Uterus (tissue), 2 donors: ENCODE measurements at regions not wholly inside any gene's neighbourhood (a gene's known extent, or its start where the extent isn't known, plus 50 kb on each side); places are given as distances from the start of the nearest gene placed in this dataset.

Experiments
- CTCF ChIP-seq, 4 experiments: fragments of 200-600 bp in 2 of 4; fragments of 450-650 bp in 2 of 4; sonication (generic) in 2 of 4; IDR thresholded peaks; one replicate each; pipeline ENCODE4 v1.5.1; 2016 to 2019; ENCODE audit warnings: antibody characterized with exemption in 4 of 4, mild to moderate bottlenecking in 2 of 4, moderate library complexity in 1 of 4
- POLR2A ChIP-seq, 2 donors: fragments of 450-650 bp; IDR thresholded peaks; one replicate each; pipeline ENCODE4 v1.6.1; 2016; ENCODE audit warnings: antibody characterized with exemption in 2 of 2, mild to moderate bottlenecking in 1 of 2, moderate library complexity in 1 of 2

- TF ChIP-seq CTCF (IDR thresholded peaks at IDR 0.05): no peak
- TF ChIP-seq POLR2A (IDR thresholded peaks at IDR 0.05): no peak
Measured at GRCh38 chr2:129274038-129274415, 705.4 kb upstream of the RAB6C start.
